HG02610 (cell line): ENCODE measurements at regions not wholly inside any gene's neighbourhood (a gene's known extent, or its start where the extent isn't known, plus 50 kb on each side); places are given as distances from the start of the nearest gene placed in this dataset.

Experiments used
- ATAC-seq: cut with Tn5 transposase; IDR thresholded peaks from one replicate; pipeline ENCODE4 v1.9.1; 2021; ENCODE audit warnings: mild to moderate bottlenecking, moderate library complexity; ENCODE audit not compliant: unreplicated experiment

- no peak for ATAC-seq
These were observed 733.4 kb upstream of the CDH7 start for GRCh38 chr18:65017372-65017760.

- ATAC-seq = no peak
These were observed 734.0 kb upstream of the CDH7 start for GRCh38 chr18:65016631-65017371.

- ATAC-seq = no peak
These were observed 756.4 kb upstream of the CDH7 start for GRCh38 chr18:64994370-64994769.

- ATAC-seq = no peak
These were observed 757.1 kb upstream of the CDH7 start for GRCh38 chr18:64993695-64994094.

- ATAC-seq = no peak
These were observed 758.2 kb upstream of the CDH7 start for GRCh38 chr18:64992654-64993053.

GRCh38 chr18:64991102-64991501 is 759.7 kb upstream of the CDH7 start:
- no peak for ATAC-seq

GRCh38 chr18:64986906-64987495 is 763.8 kb upstream of the CDH7 start:
- ATAC-seq = no peak

- ATAC-seq = no peak
These were observed 767.1 kb upstream of the CDH7 start for GRCh38 chr18:64983497-64984238.

GRCh38 chr18:64982414-64983055 is 768.3 kb upstream of the CDH7 start:
- no peak for ATAC-seq

- ATAC-seq = no peak
These were observed 768.9 kb upstream of the CDH7 start for GRCh38 chr18:64981915-64982314.

GRCh38 chr18:64979791-64980190 is 771.0 kb upstream of the CDH7 start:
- ATAC-seq = no peak

- no peak for ATAC-seq
These were observed 776.3 kb upstream of the CDH7 start for GRCh38 chr18:64974391-64975125.

GRCh38 chr18:64972545-64972944 is 778.3 kb upstream of the CDH7 start:
- no peak for ATAC-seq

- no peak for ATAC-seq
These were observed 784.1 kb upstream of the CDH7 start for GRCh38 chr18:64966667-64967066.

GRCh38 chr18:64956465-64956864 is 794.3 kb upstream of the CDH7 start:
- no peak for ATAC-seq

GRCh38 chr18:64949885-64950284 is 800.9 kb upstream of the CDH7 start:
- ATAC-seq = no peak

- no peak for ATAC-seq
These were observed 787.8 kb upstream of the LINC00305 start for GRCh38 chr18:64936671-64937070.

- no peak for ATAC-seq
These were observed 780.1 kb upstream of the LINC00305 start for GRCh38 chr18:64929036-64929435.

GRCh38 chr18:64919971-64920570 is 771.2 kb upstream of the LINC00305 start:
- ATAC-seq = no peak

GRCh38 chr18:64918851-64919250 is 770.0 kb upstream of the LINC00305 start:
- no peak for ATAC-seq
